Immature natural killer cell (primary cell): ENCODE measurements at regions not wholly inside any gene's neighbourhood (a gene's known extent, or its start where the extent isn't known, plus 50 kb on each side); places are given as distances from the start of the nearest gene placed in this dataset.

Experiments used
- DNase-seq, 3 donors: peaks; one replicate each; pipeline ENCODE4 v3.0.0; 2022; ENCODE audit warnings: mixed read lengths in 1 of 3
- H3K27ac Mint-ChIP-seq, 6 donors: one replicate each; pipeline ENCODE4 v1.8.0; 2020; ENCODE audit warnings: mixed read lengths in 6 of 6, mild to moderate bottlenecking in 5 of 6, inconsistent platforms in 4 of 6, moderate library complexity in 3 of 6
- H3K27me3 Mint-ChIP-seq, 3 donors: one replicate each; pipeline ENCODE4 v1.8.0; 2020 to 2021; ENCODE audit warnings: low read depth in 3 of 3, mild to moderate bottlenecking in 3 of 3, mixed read lengths in 3 of 3, moderate library complexity in 3 of 3, inconsistent platforms in 1 of 3
- H3K36me3 Mint-ChIP-seq, 3 donors: one replicate each; pipeline ENCODE4 v1.8.0; 2020; ENCODE audit warnings: mixed read lengths in 3 of 3, inconsistent platforms in 2 of 3, mild to moderate bottlenecking in 2 of 3
- H3K4me1 Mint-ChIP-seq, 2 donors: one replicate each; pipeline ENCODE4 v1.8.0; 2020; ENCODE audit warnings: inconsistent platforms in 2 of 2, mild to moderate bottlenecking in 2 of 2, mixed read lengths in 2 of 2, moderate library complexity in 1 of 2
- H3K4me3 Mint-ChIP-seq, 5 donors: one replicate each; pipeline ENCODE4 v1.8.0; 2020; ENCODE audit warnings: mild to moderate bottlenecking in 5 of 5, mixed read lengths in 5 of 5, inconsistent platforms in 3 of 5, moderate library complexity in 3 of 5
- H3K9me3 Mint-ChIP-seq, 6 donors: one replicate each; pipeline ENCODE4 v1.8.0; 2020; ENCODE audit warnings: mild to moderate bottlenecking in 6 of 6, mixed read lengths in 6 of 6, inconsistent platforms in 4 of 6, moderate library complexity in 3 of 6

GRCh38 chr1:4600615-4601460 lies 53.6 kb upstream of the AJAP1 start:
- H3K27ac Mint-ChIP-seq: no peak overlapping the region
- H3K27me3 Mint-ChIP-seq: peaks cover 0 to 7% (median 4%) of the 10 kb centered on the region in 3 donors
- H3K4me3 Mint-ChIP-seq: no peak overlapping the region
- H3K9me3 Mint-ChIP-seq: no peaks in the 10 kb centered on the region
- no peak for DNase-seq
- H3K4me1 Mint-ChIP-seq: no peaks in the 10 kb centered on the region
- no peaks in the 10 kb centered on the region for H3K36me3 Mint-ChIP-seq

- H3K4me3 Mint-ChIP-seq: no peak overlapping the region
- peaks cover 0 to 13% (median 5%) of the 10 kb centered on the region in 3 donors for H3K27me3 Mint-ChIP-seq
- no peaks in the 10 kb centered on the region for H3K9me3 Mint-ChIP-seq
- H3K27ac Mint-ChIP-seq: no peak overlapping the region
- no peak for DNase-seq
- no peaks in the 10 kb centered on the region for H3K36me3 Mint-ChIP-seq
- no peaks in the 10 kb centered on the region for H3K4me1 Mint-ChIP-seq
Observed at GRCh38 chr1:4601941-4602340, 52.5 kb upstream of the AJAP1 start.

- Mint-ChIP-seq H3K4me3 (no peak overlapping the region), H3K36me3 (no peaks in the 10 kb centered on the region), H3K4me1 (no peaks in the 10 kb centered on the region), H3K27ac (no peak overlapping the region), H3K9me3 (no peaks in the 10 kb centered on the region), H3K27me3 (peaks cover 0 to 13% (median 5%) of the 10 kb centered on the region in 3 donors)
- no peak for DNase-seq
Observed at GRCh38 chr1:4602462-4603294, 51.7 kb upstream of the AJAP1 start.

- Mint-ChIP-seq H3K27me3 (peaks cover 0 to 13% (median 5%) of the 10 kb centered on the region in 3 donors), H3K9me3 (peaks cover 0 to 2% (median 0%) of the 10 kb centered on the region in 6 donors), H3K27ac (no peak overlapping the region), H3K4me3 (no peak overlapping the region), H3K36me3 (no peaks in the 10 kb centered on the region), H3K4me1 (no peaks in the 10 kb centered on the region)
- DNase-seq: no peak
Observed at GRCh38 chr1:4603295-4604110, 50.9 kb upstream of the AJAP1 start.
